Endothelial cell of umbilical vein (primary cell): ENCODE measurements at regions not wholly inside any gene's neighbourhood (a gene's known extent, or its start where the extent isn't known, plus 50 kb on each side); places are given as distances from the start of the nearest gene placed in this dataset.

Experiments
- EZH2 ChIP-seq: IDR thresholded peaks from 2 replicates; pipeline ENCODE4 v1.6.1; 2012; ENCODE audit warnings: borderline replicate concordance, low read depth, mild to moderate bottlenecking, moderate library complexity, low read length, inconsistent platforms; ENCODE audit not compliant: severe bottlenecking
- FOS ChIP-seq: IDR thresholded peaks from 2 replicates; pipeline ENCODE4 v1.6.1; 2011; ENCODE audit warnings: mild to moderate bottlenecking, low read length, moderate library complexity, borderline replicate concordance; ENCODE audit not compliant: insufficient read depth
- JUN ChIP-seq: IDR thresholded peaks from 2 replicates; pipeline ENCODE4 v1.6.1; 2011; ENCODE audit warnings: borderline replicate concordance, low read depth; ENCODE audit not compliant: insufficient read length, insufficient read depth
- MYC ChIP-seq: IDR thresholded peaks from one replicate; pipeline ENCODE4 v1.6.1; 2011; ENCODE audit warnings: mild to moderate bottlenecking, low read depth, low read length
- POLR2A ChIP-seq: IDR thresholded peaks from 2 replicates; pipeline ENCODE4 v1.6.1; 2012; ENCODE audit warnings: low read depth, mild to moderate bottlenecking, control low read depth, low read length
- POLR2AphosphoS5 ChIP-seq: IDR thresholded peaks from 2 replicates; pipeline ENCODE4 v1.6.1; 2012; ENCODE audit warnings: low read depth, mild to moderate bottlenecking, control low read depth, low read length, moderate library complexity; ENCODE audit not compliant: insufficient read depth
- TF ChIP-seq, protein P1 (sequence below), 2 donors: IDR thresholded peaks; 1 replicate in 1 of 2; 2 replicates in 1 of 2; pipeline ENCODE4 v1.5.1; 2011; ENCODE audit warnings: low read length in 2 of 2, mild to moderate bottlenecking in 2 of 2, moderate library complexity in 2 of 2, control low read depth in 1 of 2, inconsistent platforms in 1 of 2, low read depth in 1 of 2; ENCODE audit not compliant: insufficient read depth in 1 of 2; ENCODE audit errors: extremely low read depth in 1 of 2
- TF ChIP-seq, protein P2 (sequence below): IDR thresholded peaks from 2 replicates; pipeline ENCODE4 v1.6.1; 2011; ENCODE audit not compliant: insufficient read depth, insufficient read length

DNA sequence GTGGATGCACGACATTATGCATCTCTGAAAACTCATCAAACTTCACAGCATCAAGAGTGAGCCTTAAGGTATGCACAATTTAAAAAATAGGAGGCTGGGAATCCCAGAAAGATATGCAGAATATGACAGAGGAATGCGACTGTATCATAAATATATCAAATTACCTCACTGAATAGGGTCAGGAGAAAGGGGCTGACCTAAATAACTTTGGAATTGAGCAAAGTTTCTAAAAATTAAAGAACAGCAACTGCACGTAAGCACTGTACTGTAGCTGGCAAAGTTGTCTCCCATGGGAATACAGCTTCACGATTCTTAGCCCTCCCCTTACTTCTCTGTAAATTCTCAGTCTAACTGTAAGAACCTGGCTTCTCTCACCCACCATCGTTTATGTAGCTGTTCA lies 397.4 kb upstream of the ZFP42 start:
- TF ChIP-seq, protein P1, sequence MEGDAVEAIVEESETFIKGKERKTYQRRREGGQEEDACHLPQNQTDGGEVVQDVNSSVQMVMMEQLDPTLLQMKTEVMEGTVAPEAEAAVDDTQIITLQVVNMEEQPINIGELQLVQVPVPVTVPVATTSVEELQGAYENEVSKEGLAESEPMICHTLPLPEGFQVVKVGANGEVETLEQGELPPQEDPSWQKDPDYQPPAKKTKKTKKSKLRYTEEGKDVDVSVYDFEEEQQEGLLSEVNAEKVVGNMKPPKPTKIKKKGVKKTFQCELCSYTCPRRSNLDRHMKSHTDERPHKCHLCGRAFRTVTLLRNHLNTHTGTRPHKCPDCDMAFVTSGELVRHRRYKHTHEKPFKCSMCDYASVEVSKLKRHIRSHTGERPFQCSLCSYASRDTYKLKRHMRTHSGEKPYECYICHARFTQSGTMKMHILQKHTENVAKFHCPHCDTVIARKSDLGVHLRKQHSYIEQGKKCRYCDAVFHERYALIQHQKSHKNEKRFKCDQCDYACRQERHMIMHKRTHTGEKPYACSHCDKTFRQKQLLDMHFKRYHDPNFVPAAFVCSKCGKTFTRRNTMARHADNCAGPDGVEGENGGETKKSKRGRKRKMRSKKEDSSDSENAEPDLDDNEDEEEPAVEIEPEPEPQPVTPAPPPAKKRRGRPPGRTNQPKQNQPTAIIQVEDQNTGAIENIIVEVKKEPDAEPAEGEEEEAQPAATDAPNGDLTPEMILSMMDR (IDR thresholded peaks at IDR 0.05; ENCODE audit: extremely low read depth in 1 of 2, insufficient read depth in 1 of 2, low read depth in 1 of 2, low read length in 2 of 2): no peak
- TF ChIP-seq, protein P2, sequence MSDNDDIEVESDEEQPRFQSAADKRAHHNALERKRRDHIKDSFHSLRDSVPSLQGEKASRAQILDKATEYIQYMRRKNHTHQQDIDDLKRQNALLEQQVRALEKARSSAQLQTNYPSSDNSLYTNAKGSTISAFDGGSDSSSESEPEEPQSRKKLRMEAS: no peak
- no peak for TF ChIP-seq POLR2A
- no peak for TF ChIP-seq EZH2
- no peak for TF ChIP-seq FOS
- TF ChIP-seq POLR2AphosphoS5: no peak
- no peak for TF ChIP-seq JUN
- TF ChIP-seq MYC: no peak
